H1 (cell line): ENCODE measurements at regions not wholly inside any gene's neighbourhood (a gene's known extent, or its start where the extent isn't known, plus 50 kb on each side); places are given as distances from the start of the nearest gene placed in this dataset.

ENCODE experiments used
- BCL11A ChIP-seq, 2 experiments: IDR thresholded peaks; one replicate each; pipeline ENCODE4 v1.6.1; 2011; ENCODE audit warnings: low read depth in 2 of 2, low read length in 2 of 2, mild to moderate bottlenecking in 2 of 2
- GTF2F1 ChIP-seq: IDR thresholded peaks from 2 replicates; pipeline ENCODE4 v1.6.1; 2012; ENCODE audit warnings: low read depth, low read length, improper control_type of control experiment, borderline replicate concordance
- SP2 ChIP-seq: IDR thresholded peaks from 2 replicates; pipeline ENCODE4 v1.6.1; 2012; ENCODE audit warnings: mild to moderate bottlenecking, low read length, inconsistent platforms

- TF ChIP-seq BCL11A (IDR thresholded peaks at IDR 0.05; ENCODE audit: low read depth in 2 of 2, low read length in 2 of 2) = no peak
- TF ChIP-seq SP2 = no peak
- TF ChIP-seq GTF2F1 = no peak
Measured at GRCh38 chr10:1950803-1951495, 213.6 kb upstream of the ADARB2 start (continued).
